CD14-positive monocyte (primary cell): ENCODE measurements at regions not wholly inside any gene's neighbourhood (a gene's known extent, or its start where the extent isn't known, plus 50 kb on each side); places are given as distances from the start of the nearest gene placed in this dataset.

Source experiments
- DNase-seq, 3 donors: peaks; one replicate each; pipeline ENCODE4 v3.0.0-alpha.2; 2011 to 2022
- H2AFZ ChIP-seq: 2 replicates; pipeline ENCODE4 v1.6.0; 2012; ENCODE audit warnings: mild to moderate bottlenecking, low read depth, low read length, inconsistent platforms; ENCODE audit not compliant: insufficient read depth, poor library complexity, severe bottlenecking
- H3K27ac ChIP-seq, 2 donors: 1 replicate in 1 of 2; 2 replicates in 1 of 2; pipeline ENCODE4 v1.5.1; 2012 to 2013; ENCODE audit warnings: low read length in 2 of 2, control low read depth in 1 of 2, inconsistent platforms in 1 of 2, low read depth in 1 of 2, mild to moderate bottlenecking in 1 of 2
- H3K27me3 ChIP-seq, 2 donors: one replicate each; pipeline versions ENCODE4 v1.6.0 to v1.6.1; 2011 to 2013; ENCODE audit warnings: low read length in 2 of 2; ENCODE audit not compliant: control insufficient read depth in 2 of 2, insufficient read depth in 2 of 2
- H3K36me3 ChIP-seq, 2 donors: replicated peaks in 1 of 2; 1 replicate in 1 of 2; 2 replicates in 1 of 2; pipeline versions ENCODE4 v1.5.1 to v1.6.1; 2012 to 2013; ENCODE audit warnings: low read length in 2 of 2, control low read depth in 1 of 2, inconsistent platforms in 1 of 2, mild to moderate bottlenecking in 1 of 2; ENCODE audit not compliant: insufficient read depth in 2 of 2, control insufficient read depth in 1 of 2
- H3K4me1 ChIP-seq, 2 donors: 1 replicate in 1 of 2; 2 replicates in 1 of 2; pipeline versions ENCODE4 v1.5.1 to v1.6.1; 2012 to 2013; ENCODE audit warnings: low read length in 2 of 2, control low read depth in 1 of 2, inconsistent platforms in 1 of 2, mild to moderate bottlenecking in 1 of 2, moderate library complexity in 1 of 2; ENCODE audit not compliant: insufficient read depth in 2 of 2, control insufficient read depth in 1 of 2
- H3K4me2 ChIP-seq: replicated peaks from 2 replicates; pipeline ENCODE3; 2012; ENCODE audit warnings: low read length, moderate library complexity, mild to moderate bottlenecking; ENCODE audit not compliant: poor library complexity, severe bottlenecking; ENCODE audit errors: extremely low read depth
- H3K4me3 ChIP-seq, 3 experiments: fragments of 200-600 bp in 1 of 3; sonication (generic) in 1 of 3; replicated peaks in 1 of 3; 1 replicate in 2 of 3; 2 replicates in 1 of 3; pipeline ENCODE4 v1.5.1; 2011 to 2013; ENCODE audit warnings: low read length in 3 of 3, mild to moderate bottlenecking in 3 of 3, control low read depth in 2 of 3, low read depth in 2 of 3, inconsistent platforms in 1 of 3, moderate library complexity in 1 of 3
- H3K79me2 ChIP-seq: 2 replicates; pipeline ENCODE4 v1.6.0; 2012; ENCODE audit warnings: mild to moderate bottlenecking, control low read depth, inconsistent platforms, low read length, moderate library complexity; ENCODE audit not compliant: insufficient read depth
- H3K9ac ChIP-seq: 2 replicates; pipeline ENCODE4 v1.6.0; 2017; ENCODE audit warnings: low read length, mild to moderate bottlenecking; ENCODE audit not compliant: insufficient read depth, poor library complexity, severe bottlenecking
- H3K9me3 ChIP-seq, 2 donors: replicated peaks in 1 of 2; 1 replicate in 1 of 2; 2 replicates in 1 of 2; pipeline versions ENCODE4 v1.5.1 to v1.6.1; 2012 to 2013; ENCODE audit warnings: low read length in 2 of 2, control low read depth in 1 of 2; ENCODE audit not compliant: control insufficient read depth in 1 of 2, insufficient read depth in 1 of 2
- H4K20me1 ChIP-seq: 2 replicates; pipeline ENCODE4 v1.6.0; 2012; ENCODE audit warnings: mild to moderate bottlenecking, low read length, control low read depth, moderate library complexity; ENCODE audit not compliant: insufficient read depth
- H3K27ac Mint-ChIP-seq, 7 donors: one replicate each; pipeline ENCODE4 v1.8.0; 2020; ENCODE audit warnings: mild to moderate bottlenecking in 7 of 7, mixed read lengths in 7 of 7, moderate library complexity in 6 of 7, inconsistent platforms in 2 of 7
- H3K27me3 Mint-ChIP-seq, 3 donors: one replicate each; pipeline ENCODE4 v1.8.0; 2021 to 2022; ENCODE audit warnings: low read depth in 3 of 3, mild to moderate bottlenecking in 3 of 3, mixed read lengths in 3 of 3, moderate library complexity in 3 of 3, inconsistent platforms in 1 of 3
- H3K36me3 Mint-ChIP-seq, 2 donors: one replicate each; pipeline ENCODE4 v1.8.0; 2020; ENCODE audit warnings: mixed read lengths in 2 of 2, inconsistent platforms in 1 of 2, mild to moderate bottlenecking in 1 of 2
- H3K4me1 Mint-ChIP-seq: one replicate; pipeline ENCODE4 v1.8.0; 2020; ENCODE audit warnings: mild to moderate bottlenecking, mixed read lengths
- H3K4me3 Mint-ChIP-seq, 2 donors: one replicate each; pipeline ENCODE4 v1.8.0; 2020; ENCODE audit warnings: mild to moderate bottlenecking in 2 of 2, mixed read lengths in 2 of 2, moderate library complexity in 1 of 2
- H3K9me3 Mint-ChIP-seq, 7 donors: one replicate each; pipeline ENCODE4 v1.8.0; 2020 to 2022; ENCODE audit warnings: mixed read lengths in 7 of 7, mild to moderate bottlenecking in 6 of 7, moderate library complexity in 6 of 7, inconsistent platforms in 2 of 7
- WGBS: methylation state at CpG from one replicate; pipeline ENCODE4 v1.1.5; 2013; ENCODE audit warnings: missing lambda C conversion rate; ENCODE audit not compliant: insufficient coverage; 5-methylcytosine and 5-hydroxymethylcytosine counted together
- intact Hi-C, 2 donors: fragments of 100-400 bp; cut with micrococcal nuclease; formaldehyde crosslinking; loops; one replicate each; pipeline versions ENCODE4 v1.15.0 to v1.15.1; 2023
- TF ChIP-seq, protein P1 (sequence below): fragments of 200-600 bp; IDR thresholded peaks from one replicate; pipeline ENCODE4 v1.8.0; 2022; ENCODE audit warnings: antibody characterized with exemption, mild to moderate bottlenecking

GRCh38 chr13:70798385-70798784, 690.1 kb upstream of the KLHL1 start:
- no peak for DNase-seq
- Mint-ChIP-seq H3K4me1 (no peaks in the 10 kb centered on the region), H3K4me3 (no peak overlapping the region), H3K36me3 (no peaks in the 10 kb centered on the region), H3K9me3 (no peaks in the 10 kb centered on the region), H3K27me3 (no peaks in the 10 kb centered on the region), H3K27ac (no peak overlapping the region)
- no peak overlapping the region for H3K4me2 ChIP-seq
- no peaks in the 10 kb centered on the region for H3K79me2 ChIP-seq
- H2AFZ ChIP-seq: no peak overlapping the region
- no peak overlapping the region for H3K27ac ChIP-seq
- H3K27me3 ChIP-seq: no peaks in the 10 kb centered on the region
- TF ChIP-seq, protein P1, sequence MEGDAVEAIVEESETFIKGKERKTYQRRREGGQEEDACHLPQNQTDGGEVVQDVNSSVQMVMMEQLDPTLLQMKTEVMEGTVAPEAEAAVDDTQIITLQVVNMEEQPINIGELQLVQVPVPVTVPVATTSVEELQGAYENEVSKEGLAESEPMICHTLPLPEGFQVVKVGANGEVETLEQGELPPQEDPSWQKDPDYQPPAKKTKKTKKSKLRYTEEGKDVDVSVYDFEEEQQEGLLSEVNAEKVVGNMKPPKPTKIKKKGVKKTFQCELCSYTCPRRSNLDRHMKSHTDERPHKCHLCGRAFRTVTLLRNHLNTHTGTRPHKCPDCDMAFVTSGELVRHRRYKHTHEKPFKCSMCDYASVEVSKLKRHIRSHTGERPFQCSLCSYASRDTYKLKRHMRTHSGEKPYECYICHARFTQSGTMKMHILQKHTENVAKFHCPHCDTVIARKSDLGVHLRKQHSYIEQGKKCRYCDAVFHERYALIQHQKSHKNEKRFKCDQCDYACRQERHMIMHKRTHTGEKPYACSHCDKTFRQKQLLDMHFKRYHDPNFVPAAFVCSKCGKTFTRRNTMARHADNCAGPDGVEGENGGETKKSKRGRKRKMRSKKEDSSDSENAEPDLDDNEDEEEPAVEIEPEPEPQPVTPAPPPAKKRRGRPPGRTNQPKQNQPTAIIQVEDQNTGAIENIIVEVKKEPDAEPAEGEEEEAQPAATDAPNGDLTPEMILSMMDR: no peak
- H4K20me1 ChIP-seq: no peaks in the 10 kb centered on the region
- H3K36me3 ChIP-seq: no peaks in the 10 kb centered on the region
- H3K9ac ChIP-seq: no peak overlapping the region
- H3K9me3 ChIP-seq: no peaks in the 10 kb centered on the region
- intact Hi-C loops: no loop called here
- no peaks in the 10 kb centered on the region for H3K4me1 ChIP-seq
- H3K4me3 ChIP-seq: no peak overlapping the region

- H3K36me3 Mint-ChIP-seq: no peaks in the 10 kb centered on the region
- H3K79me2 ChIP-seq: no peaks in the 10 kb centered on the region
- no peak overlapping the region for H3K27ac ChIP-seq
- H3K27me3 Mint-ChIP-seq: no peaks in the 10 kb centered on the region
- H3K36me3 ChIP-seq: no peaks in the 10 kb centered on the region
- no peaks in the 10 kb centered on the region for H3K9me3 ChIP-seq
- no peaks in the 10 kb centered on the region for H3K4me1 Mint-ChIP-seq
- no peak overlapping the region for H3K27ac Mint-ChIP-seq
- no peaks in the 10 kb centered on the region for H4K20me1 ChIP-seq
- TF ChIP-seq, protein P1: no peak
- H3K4me1 ChIP-seq: no peaks in the 10 kb centered on the region
- WGBS: no CpG with 5 or more reads among the region's 3 CpGs
- H3K4me3 ChIP-seq: no peak overlapping the region
- H3K4me2 ChIP-seq: no peak overlapping the region
- H3K9me3 Mint-ChIP-seq: no peaks in the 10 kb centered on the region
- no peak overlapping the region for H2AFZ ChIP-seq
- intact Hi-C loops: no loop called here
- no peak overlapping the region for H3K9ac ChIP-seq
- no peak overlapping the region for H3K4me3 Mint-ChIP-seq
- DNase-seq: no peak
- no peaks in the 10 kb centered on the region for H3K27me3 ChIP-seq
These were observed 687.2 kb upstream of the KLHL1 start for GRCh38 chr13:70795484-70795883.
